Choroid plexus epithelial cell (primary cell): ENCODE measurements at regions not wholly inside any gene's neighbourhood (a gene's known extent, or its start where the extent isn't known, plus 50 kb on each side); places are given as distances from the start of the nearest gene placed in this dataset.

Source experiments
- DNase-seq: peaks from one replicate; pipeline ENCODE4 v3.0.0-alpha.2; 2010; ENCODE audit warnings: low read depth
- H3K4me3 ChIP-seq: 2 replicates; pipeline ENCODE4 v1.5.1; 2011; ENCODE audit warnings: low read depth, mild to moderate bottlenecking, control low read depth, low read length, moderate library complexity
- CTCF ChIP-seq: conservative IDR thresholded peaks from 2 replicates; pipeline ENCODE4 v1.5.1; 2011; ENCODE audit warnings: low read depth, mild to moderate bottlenecking, control low read depth, inconsistent platforms, low read length, moderate library complexity

- TF ChIP-seq CTCF = no peak
- DNase-seq = no peak
- H3K4me3 ChIP-seq = no peak overlapping the region
Observed at GRCh38 chr4:156053174-156053573, 99.5 kb upstream of the CTSO start.

GRCh38 chr4:156052116-156052515 is 98.5 kb upstream of the CTSO start:
- H3K4me3 ChIP-seq = no peak overlapping the region
- TF ChIP-seq CTCF = no peak
- DNase-seq = no peak

GRCh38 chr4:156038772-156039171 is 85.1 kb upstream of the CTSO start:
- TF ChIP-seq CTCF = no peak
- H3K4me3 ChIP-seq = no peak overlapping the region
- DNase-seq = no peak

- TF ChIP-seq CTCF = no peak
- no peak overlapping the region for H3K4me3 ChIP-seq
- DNase-seq = no peak
Observed at GRCh38 chr4:156036496-156036895, 82.8 kb upstream of the CTSO start.

- no peak overlapping the region for H3K4me3 ChIP-seq
- no peak for DNase-seq
- no peak for TF ChIP-seq CTCF
Observed at GRCh38 chr4:156029691-156030090, 76.0 kb upstream of the CTSO start.

- no peak overlapping the region for H3K4me3 ChIP-seq
- TF ChIP-seq CTCF = no peak
- DNase-seq = no peak
Observed at GRCh38 chr4:156021298-156021697, 67.6 kb upstream of the CTSO start.

GRCh38 chr4:156019246-156019645 is 65.6 kb upstream of the CTSO start:
- no peak for TF ChIP-seq CTCF
- DNase-seq = no peak
- H3K4me3 ChIP-seq = no peak overlapping the region
